H1 (cell line): ENCODE measurements at regions not wholly inside any gene's neighbourhood (a gene's known extent, or its start where the extent isn't known, plus 50 kb on each side); places are given as distances from the start of the nearest gene placed in this dataset.

Experiments used
- CTCF ChIA-PET: fragments of 300-600 bp; sonication (Branson Sonifier 250); formaldehyde crosslinking; loops from one replicate; lab custom pipeline; 2021; ENCODE audit not compliant: partially characterized antibody; lab: Charles Lee
- POLR2A ChIA-PET: fragments of 300-600 bp; sonication (Branson Sonifier 250); formaldehyde crosslinking; loops from one replicate; lab custom pipeline; 2021; ENCODE audit warnings: inconsistent platforms; ENCODE audit not compliant: partially characterized antibody; lab: Charles Lee
- DNase-seq, 2 experiments: peaks; one replicate each; pipeline versions ENCODE4 v3.0.0 to v3.0.0-alpha.2; 2010 to 2022; ENCODE audit warnings: low spot score in 2 of 2, low read depth in 1 of 2, mixed read lengths in 1 of 2
- FAIRE-seq: peaks from 2 replicates; lab custom pipeline; 2011; peaks lifted over from hg19 to GRCh38; lab: Jason Lieb, UNC
- H2AFZ ChIP-seq: 2 replicates; pipeline ENCODE4 v1.8.1; 2012; ENCODE audit warnings: low read length, inconsistent platforms
- H2AK5ac ChIP-seq: 2 replicates; pipeline ENCODE4 v1.6.1; 2013; ENCODE audit warnings: low read depth, low read length
- H2BK120ac ChIP-seq: replicated peaks from 2 replicates; pipeline ENCODE3; 2013; ENCODE audit warnings: low read depth, low read length, inconsistent platforms
- H2BK12ac ChIP-seq: 2 replicates; pipeline ENCODE4 v1.6.1; 2013; ENCODE audit warnings: low read depth, low read length
- H2BK15ac ChIP-seq: 2 replicates; pipeline ENCODE4 v1.6.1; 2013; ENCODE audit warnings: low read length
- H2BK20ac ChIP-seq: 2 replicates; pipeline ENCODE4 v1.6.1; 2013; ENCODE audit warnings: low read length
- H2BK5ac ChIP-seq: 2 replicates; pipeline ENCODE4 v1.6.1; 2013; ENCODE audit warnings: low read depth, low read length
- H3K14ac ChIP-seq: 2 replicates; pipeline ENCODE4 v1.6.1; 2013; ENCODE audit warnings: inconsistent platforms; ENCODE audit not compliant: insufficient read length
- H3K18ac ChIP-seq: 2 replicates; pipeline ENCODE4 v1.6.1; 2013; ENCODE audit warnings: low read length; ENCODE audit errors: extremely low read depth
- H3K23ac ChIP-seq: 2 replicates; pipeline ENCODE4 v1.6.1; 2013; ENCODE audit warnings: inconsistent platforms; ENCODE audit not compliant: insufficient read length
- H3K23me2 ChIP-seq: 2 replicates; pipeline ENCODE4 v1.6.1; 2013; ENCODE audit warnings: low read depth, low read length
- H3K27ac ChIP-seq: 2 replicates; pipeline ENCODE4 v1.6.1; 2011; ENCODE audit warnings: low read depth, low read length, inconsistent platforms
- H3K27me3 ChIP-seq, 4 experiments: replicated peaks in 1 of 4; 1 replicate in 1 of 4; 2 replicates in 3 of 4; pipeline versions ENCODE4 v1.6.1 to v1.8.1; 2011 to 2013; ENCODE audit warnings: low read length in 3 of 4, mild to moderate bottlenecking in 3 of 4, inconsistent platforms in 2 of 4, mixed read lengths in 2 of 4, moderate library complexity in 1 of 4; ENCODE audit not compliant: control insufficient read depth in 3 of 4, insufficient read depth in 3 of 4; ENCODE audit errors: extremely low read depth in 1 of 4
- H3K36me3 ChIP-seq, 4 experiments: 2 replicates each; pipeline versions ENCODE4 v1.6.1 to v1.8.1; 2011 to 2013; ENCODE audit warnings: mild to moderate bottlenecking in 4 of 4, low read length in 3 of 4, moderate library complexity in 2 of 4, control low read depth in 1 of 4, inconsistent platforms in 1 of 4; ENCODE audit not compliant: insufficient read depth in 4 of 4, control insufficient read depth in 2 of 4
- H3K4ac ChIP-seq: replicated peaks from 2 replicates; pipeline ENCODE3; 2013; ENCODE audit warnings: low read length, low read depth, mixed read lengths, inconsistent platforms; ENCODE audit not compliant: insufficient read length
- H3K4me1 ChIP-seq, 4 experiments: replicated peaks in 1 of 4; 1 replicate in 1 of 4; 2 replicates in 3 of 4; pipeline versions ENCODE4 v1.6.1 to v1.8.1; 2011 to 2013; ENCODE audit warnings: low read length in 3 of 4, inconsistent platforms in 2 of 4, mixed read lengths in 1 of 4; ENCODE audit not compliant: insufficient read depth in 4 of 4, control insufficient read depth in 3 of 4
- H3K4me2 ChIP-seq, 2 experiments: 2 replicates each; pipeline versions ENCODE4 v1.6.1 to v1.8.1; 2011 to 2013; ENCODE audit warnings: low read depth in 2 of 2, low read length in 2 of 2, control low read depth in 1 of 2, inconsistent platforms in 1 of 2, mild to moderate bottlenecking in 1 of 2; ENCODE audit not compliant: insufficient read depth in 1 of 2
- H3K4me3 ChIP-seq, 4 experiments: fragments of 200-600, 300-600 bp in 1 of 4; sonication (generic), shearing (Covaris generic), sonication (Bioruptor Twin) in 1 of 4; 2 replicates each; pipeline versions ENCODE4 v1.5.1 to v1.8.1; 2011 to 2016; ENCODE audit warnings: low read length in 4 of 4, low read depth in 3 of 4, control low read depth in 2 of 4, inconsistent platforms in 2 of 4, mild to moderate bottlenecking in 2 of 4, mixed read lengths in 1 of 4, moderate library complexity in 1 of 4; ENCODE audit not compliant: insufficient read depth in 2 of 4; ENCODE audit errors: extremely low read depth in 1 of 4
- H3K56ac ChIP-seq: replicated peaks from 2 replicates; pipeline ENCODE3; 2013; ENCODE audit warnings: low read depth, mild to moderate bottlenecking, mixed read lengths, low read length, inconsistent platforms; ENCODE audit not compliant: insufficient read length
- H3K79me1 ChIP-seq: 2 replicates; pipeline ENCODE4 v1.6.1; 2013; ENCODE audit warnings: low read depth, low read length, control low read depth
- H3K79me2 ChIP-seq, 2 experiments: 2 replicates each; pipeline versions ENCODE4 v1.6.1 to v1.8.1; 2012 to 2013; ENCODE audit warnings: low read length in 2 of 2, mild to moderate bottlenecking in 2 of 2, inconsistent platforms in 1 of 2; ENCODE audit not compliant: insufficient read depth in 2 of 2, control insufficient read depth in 1 of 2
- H3K9ac ChIP-seq, 4 experiments: replicated peaks in 1 of 4; 1 replicate in 1 of 4; 2 replicates in 3 of 4; pipeline versions ENCODE4 v1.6.1 to v1.8.1; 2011 to 2013; ENCODE audit warnings: low read depth in 3 of 4, low read length in 3 of 4, control low read depth in 2 of 4, mild to moderate bottlenecking in 2 of 4, moderate library complexity in 2 of 4, inconsistent platforms in 1 of 4; ENCODE audit errors: extremely low read depth in 1 of 4
- H3K9me3 ChIP-seq, 2 experiments: 2 replicates each; pipeline versions ENCODE4 v1.6.1 to v1.8.1; 2012 to 2013; ENCODE audit warnings: mild to moderate bottlenecking in 2 of 2, moderate library complexity in 2 of 2, control low read depth in 1 of 2, inconsistent platforms in 1 of 2, low read depth in 1 of 2, low read length in 1 of 2, mixed read lengths in 1 of 2; ENCODE audit not compliant: insufficient read depth in 2 of 2
- H4K20me1 ChIP-seq, 2 experiments: replicated peaks in 1 of 2; 2 replicates each; pipeline versions ENCODE3 to v1.8.1; 2011 to 2013; ENCODE audit warnings: inconsistent platforms in 2 of 2, low read length in 2 of 2, mild to moderate bottlenecking in 1 of 2; ENCODE audit not compliant: insufficient read depth in 2 of 2, control insufficient read depth in 1 of 2
- H4K5ac ChIP-seq: 2 replicates; pipeline ENCODE4 v1.6.1; 2013; ENCODE audit warnings: low read length, low read depth, mixed read lengths, inconsistent platforms; ENCODE audit not compliant: insufficient read length
- H4K8ac ChIP-seq: 2 replicates; pipeline ENCODE4 v1.8.0; 2013; ENCODE audit warnings: mild to moderate bottlenecking, moderate library complexity, low read length, inconsistent platforms; ENCODE audit not compliant: insufficient read depth; ENCODE audit errors: extremely low read depth
- H4K91ac ChIP-seq: replicated peaks from 2 replicates; pipeline ENCODE3; 2013; ENCODE audit warnings: low read length, mixed read lengths, inconsistent platforms; ENCODE audit not compliant: insufficient read length
- POU5F1 ChIP-seq: IDR thresholded peaks from 2 replicates; pipeline ENCODE4 v1.6.1; 2011; ENCODE audit warnings: low read depth, mild to moderate bottlenecking, low read length, moderate library complexity
- SP2 ChIP-seq: IDR thresholded peaks from 2 replicates; pipeline ENCODE4 v1.6.1; 2012; ENCODE audit warnings: mild to moderate bottlenecking, low read length, inconsistent platforms
- YY1 ChIP-seq: IDR thresholded peaks from 2 replicates; pipeline ENCODE4 v1.6.1; 2011; ENCODE audit warnings: low read depth, mild to moderate bottlenecking, low read length
- WGBS, 2 experiments: shearing (Covaris generic) in 1 of 2; methylation state at CpG; one replicate each; pipeline versions ENCODE4 v1.1.6 to v1.1.7; 2013 to 2015; ENCODE audit warnings: low lambda C conversion rate in 2 of 2, mixed read lengths in 2 of 2, inconsistent platforms in 1 of 2, low coverage in 1 of 2, missing lambda C conversion rate in 1 of 2; ENCODE audit not compliant: insufficient replicate concordance in 2 of 2, insufficient coverage in 1 of 2, insufficient read length in 1 of 2; ENCODE audit errors: extremely low coverage in 1 of 2, missing lambda C conversion rate in 1 of 2; 5-methylcytosine and 5-hydroxymethylcytosine counted together

DNA sequence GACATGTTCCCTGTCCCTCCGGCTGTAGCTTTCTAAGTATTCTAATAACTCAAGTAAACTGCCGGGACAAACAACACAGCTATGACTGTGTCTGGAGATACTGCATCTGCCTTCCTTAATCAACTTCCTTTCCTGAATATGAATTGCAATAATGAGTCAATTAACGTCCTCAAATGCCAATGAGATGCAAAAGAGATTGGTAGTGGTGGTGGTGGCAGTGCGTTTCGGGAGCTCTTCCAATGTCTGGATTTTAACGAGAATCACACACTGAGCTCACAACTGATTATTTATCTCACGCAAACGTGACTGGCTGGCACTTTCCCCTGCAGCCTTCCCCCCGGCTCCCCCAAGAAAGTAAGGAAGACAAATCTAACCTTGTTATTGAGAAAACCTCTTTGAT is 226.1 kb upstream of the GK2 start:
- Histone ChIP-seq H2BK5ac (peak overlapping the region; percentile 21; the same call in 1 of the 2 replicates), H3K79me1 (no peaks in the 10 kb centered on the region), H4K5ac (no peak overlapping the region), H3K23me2 (no peaks in the 10 kb centered on the region), H2BK20ac (no peak overlapping the region)
- POLR2A ChIA-PET: interaction anchor here (1.3 kb wide), 1 partner anchor 17 kb away, joined by 4 read pairs; no protein-coding TSS in a partner anchor
- TF ChIP-seq SP2: no peak
- TF ChIP-seq YY1: no peak
- no peak for TF ChIP-seq POU5F1
- TF ChIP-seq, all 59 proteins: peak for 0
- Histone ChIP-seq H3K4me3 (no peak overlapping the region), H3K4me2 (no peak overlapping the region), H3K36me3 (no peaks in the 10 kb centered on the region), H3K4ac (no peak overlapping the region), H3K27ac (no peak overlapping the region), H3K18ac (no peak overlapping the region), H2BK120ac (no peak overlapping the region), H2BK12ac (no peak overlapping the region), H2AK5ac (no peak overlapping the region), H4K20me1 (no peaks in the 10 kb centered on the region), H2AFZ (peak overlapping the region; percentile 60; the same call in 1 of the 2 replicates), H3K23ac (no peak overlapping the region), H3K56ac (no peak overlapping the region), H3K27me3 (no peaks in the 10 kb centered on the region), H3K9me3 (no peaks in the 10 kb centered on the region), H4K91ac (no peak overlapping the region), H4K8ac (no peak overlapping the region), H2BK15ac (no peak overlapping the region), H3K14ac (no peak overlapping the region), H3K79me2 (no peaks in the 10 kb centered on the region), H3K4me1 (peaks cover 0 to 3% (median 0%) of the 10 kb centered on the region in 4 experiments; a peak in 1 of 7 replicates), H3K9ac (no peak overlapping the region)
- CTCF ChIA-PET: interaction anchor here (1.0 kb wide), 1 partner anchor 8 kb away, joined by 3 read pairs; no protein-coding TSS in a partner anchor
- WGBS, 2 experiments: 67% methylated on average over 9 of the region's 9 CpGs; no CpG with 5 or more reads in 1 of the 2 experiments
- no peak for DNase-seq
- no peak for FAIRE-seq
